ENCODE measurements at regions not wholly inside any gene's neighbourhood (a gene's known extent, or its start where the extent isn't known, plus 50 kb on each side); places are given as distances from the start of the nearest gene placed in this dataset.

GRCh38 chr5:17713301-17713700 is 79.0 kb downstream of the TAF11L14 start:
- TF ChIP-seq, protein P1, sequence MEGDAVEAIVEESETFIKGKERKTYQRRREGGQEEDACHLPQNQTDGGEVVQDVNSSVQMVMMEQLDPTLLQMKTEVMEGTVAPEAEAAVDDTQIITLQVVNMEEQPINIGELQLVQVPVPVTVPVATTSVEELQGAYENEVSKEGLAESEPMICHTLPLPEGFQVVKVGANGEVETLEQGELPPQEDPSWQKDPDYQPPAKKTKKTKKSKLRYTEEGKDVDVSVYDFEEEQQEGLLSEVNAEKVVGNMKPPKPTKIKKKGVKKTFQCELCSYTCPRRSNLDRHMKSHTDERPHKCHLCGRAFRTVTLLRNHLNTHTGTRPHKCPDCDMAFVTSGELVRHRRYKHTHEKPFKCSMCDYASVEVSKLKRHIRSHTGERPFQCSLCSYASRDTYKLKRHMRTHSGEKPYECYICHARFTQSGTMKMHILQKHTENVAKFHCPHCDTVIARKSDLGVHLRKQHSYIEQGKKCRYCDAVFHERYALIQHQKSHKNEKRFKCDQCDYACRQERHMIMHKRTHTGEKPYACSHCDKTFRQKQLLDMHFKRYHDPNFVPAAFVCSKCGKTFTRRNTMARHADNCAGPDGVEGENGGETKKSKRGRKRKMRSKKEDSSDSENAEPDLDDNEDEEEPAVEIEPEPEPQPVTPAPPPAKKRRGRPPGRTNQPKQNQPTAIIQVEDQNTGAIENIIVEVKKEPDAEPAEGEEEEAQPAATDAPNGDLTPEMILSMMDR (IDR thresholded peaks at IDR 0.05; ENCODE audit: low read depth, low read length, poor library complexity, severe bottlenecking) = no peak
- no peak for TF ChIP-seq EZH2phosphoT487 (IDR thresholded peaks at IDR 0.05; ENCODE audit: borderline replicate concordance, low read length)
